SK-N-SH (cell line): ENCODE measurements at regions not wholly inside any gene's neighbourhood (a gene's known extent, or its start where the extent isn't known, plus 50 kb on each side); places are given as distances from the start of the nearest gene placed in this dataset.

ENCODE experiments used
- CTCF ChIA-PET: fragments of 300-600, 350-600 bp; formaldehyde crosslinking; extraction: SDS; loops from one replicate; lab custom pipeline; 2021; lab: Yijun Ruan, JAX
- POLR2A ChIA-PET: fragments of 350-600 bp; sonication (Branson Sonifier 250); formaldehyde crosslinking; extraction: SDS; loops from one replicate; lab custom pipeline; 2020; ENCODE audit warnings: antibody characterized with exemption, inconsistent platforms; lab: Yijun Ruan, JAX
- DNase-seq: peaks from one replicate; pipeline ENCODE4 v3.0.0; 2012
- H2AFZ ChIP-seq: fragments of 200-600 bp; sonication (generic); 2 replicates; pipeline ENCODE4 v1.8.1; 2016; ENCODE audit warnings: antibody characterized with exemption, mild to moderate bottlenecking, low read depth
- H3F3A ChIP-seq: fragments of 200-600 bp; sonication (generic); replicated peaks from 2 replicates; pipeline ENCODE3; 2016; ENCODE audit warnings: antibody characterized with exemption, mild to moderate bottlenecking; ENCODE audit not compliant: insufficient read depth
- H3K27ac ChIP-seq, 2 experiments: fragments of 200-500 bp in 1 of 2; fragments of 200-600 bp in 1 of 2; sonication (Bioruptor generic) in 1 of 2; sonication (generic), shearing (Covaris generic) in 1 of 2; 2 replicates each; pipeline versions ENCODE4 v1.5.1 to v1.6.1; 2014 to 2016; ENCODE audit warnings: low read depth in 2 of 2, inconsistent platforms in 1 of 2, low read length in 1 of 2, mild to moderate bottlenecking in 1 of 2, mixed read lengths in 1 of 2
- H3K27me3 ChIP-seq: fragments of 200-600 bp; sonication (generic), shearing (Covaris generic); 2 replicates; pipeline ENCODE4 v1.6.1; 2016; ENCODE audit warnings: mixed run types; ENCODE audit not compliant: insufficient read depth
- H3K36me3 ChIP-seq, 2 experiments: fragments of 200-500 bp in 1 of 2; fragments of 200-600 bp in 1 of 2; sonication (Bioruptor generic) in 1 of 2; sonication (generic) in 1 of 2; replicated peaks in 1 of 2; 2 replicates each; pipeline versions ENCODE3 to v1.5.1; 2014 to 2016; ENCODE audit warnings: low read length in 1 of 2, mild to moderate bottlenecking in 1 of 2; ENCODE audit not compliant: insufficient read depth in 2 of 2, control insufficient read depth in 1 of 2
- H3K4me1 ChIP-seq, 2 experiments: fragments of 200-500 bp in 1 of 2; fragments of 200-600 bp in 1 of 2; sonication (Bioruptor generic) in 1 of 2; sonication (generic), shearing (Covaris generic) in 1 of 2; 2 replicates each; pipeline versions ENCODE4 v1.5.1 to v1.6.1; 2014 to 2016; ENCODE audit warnings: low read depth in 1 of 2, low read length in 1 of 2, mixed run types in 1 of 2; ENCODE audit not compliant: insufficient read depth in 2 of 2, control insufficient read depth in 1 of 2
- H3K4me2 ChIP-seq: fragments of 200-600 bp; sonication (generic), shearing (Covaris generic); 2 replicates; pipeline ENCODE4 v1.6.1; 2017; ENCODE audit warnings: mixed run types
- H3K4me3 ChIP-seq, 2 experiments: fragments of 200-500 bp in 1 of 2; fragments of 200-600 bp in 1 of 2; sonication (Bioruptor generic) in 1 of 2; sonication (generic), shearing (Covaris generic) in 1 of 2; 2 replicates each; pipeline versions ENCODE4 v1.5.1 to v1.8.1; 2014 to 2016; ENCODE audit warnings: low read depth in 2 of 2, inconsistent platforms in 1 of 2, low read length in 1 of 2, mild to moderate bottlenecking in 1 of 2, mixed read lengths in 1 of 2, moderate library complexity in 1 of 2
- H3K79me2 ChIP-seq: fragments of 200-600 bp; sonication (generic); 2 replicates; pipeline ENCODE4 v1.8.1; 2017; ENCODE audit warnings: mild to moderate bottlenecking; ENCODE audit not compliant: insufficient read depth
- H3K9ac ChIP-seq: fragments of 200-600 bp; sonication (generic); 2 replicates; pipeline ENCODE4 v1.6.1; 2017; ENCODE audit warnings: mixed run types
- H3K9me2 ChIP-seq: fragments of 200-600 bp; sonication (generic); 2 replicates; pipeline ENCODE4 v1.6.1; 2017; ENCODE audit warnings: mixed run types
- H3K9me3 ChIP-seq: fragments of 200-600 bp; sonication (generic); 2 replicates; pipeline ENCODE4 v1.6.1; 2017; ENCODE audit warnings: mixed run types, mild to moderate bottlenecking, moderate library complexity
- H4K20me1 ChIP-seq: fragments of 200-600 bp; sonication (generic); 2 replicates; pipeline ENCODE4 v1.6.1; 2017; ENCODE audit warnings: mild to moderate bottlenecking, mixed run types; ENCODE audit not compliant: insufficient read depth
- CHD2 ChIP-seq: fragments of 150-350 bp; IDR thresholded peaks from 2 replicates; pipeline ENCODE4 v1.6.1; 2018; ENCODE audit warnings: low read length; ENCODE audit not compliant: partially characterized antibody
- ELF1 ChIP-seq: IDR thresholded peaks from 2 replicates; pipeline ENCODE4 v1.4.0; 2012
- EP300 ChIP-seq, 2 experiments: IDR thresholded peaks; 2 replicates each; pipeline versions ENCODE4 v1.4.0 to v1.6.1; 2012; ENCODE audit warnings: borderline replicate concordance in 1 of 2, low read depth in 1 of 2, low read length in 1 of 2
- EZH2phosphoT487 ChIP-seq: fragments of 200-600 bp; sonication (generic); IDR thresholded peaks from 2 replicates; pipeline ENCODE4 v1.6.1; 2017; ENCODE audit warnings: low read depth, mixed run types, mild to moderate bottlenecking, antibody characterized with exemption, moderate library complexity, borderline replicate concordance
- FOXJ3 ChIP-seq: sonication (generic); formaldehyde crosslinking; IDR thresholded peaks from 2 replicates; pipeline ENCODE4 v1.5.1; 2020; ENCODE audit warnings: mild to moderate bottlenecking, missing genetic modification reagents
- MEF2A ChIP-seq: IDR thresholded peaks from 2 replicates; pipeline ENCODE4 v1.4.0; 2012; ENCODE audit warnings: low read depth, borderline replicate concordance
- PBX3 ChIP-seq: IDR thresholded peaks from 2 replicates; pipeline ENCODE4; 2012
- RCOR1 ChIP-seq: fragments of 150-350 bp; IDR thresholded peaks from 2 replicates; pipeline ENCODE4 v1.6.1; 2017; ENCODE audit warnings: antibody characterized with exemption, low read length
- REST ChIP-seq: IDR thresholded peaks from 2 replicates; pipeline ENCODE4 v1.6.1; 2012; ENCODE audit warnings: mild to moderate bottlenecking, low read depth, low read length, moderate library complexity
- RFX5 ChIP-seq: IDR thresholded peaks from 2 replicates; pipeline ENCODE4 v1.6.1; 2012; ENCODE audit warnings: mild to moderate bottlenecking, improper control_type of control experiment, low read length
- RXRA ChIP-seq: IDR thresholded peaks from 2 replicates; pipeline ENCODE4 v1.4.0; 2012; ENCODE audit warnings: low read depth, mild to moderate bottlenecking, borderline replicate concordance
- SMC3 ChIP-seq: IDR thresholded peaks from 2 replicates; pipeline ENCODE4 v1.6.1; 2012; ENCODE audit warnings: low read depth, low read length, improper control_type of control experiment
- TAF1 ChIP-seq: IDR thresholded peaks from 2 replicates; pipeline ENCODE4 v1.6.1; 2012; ENCODE audit warnings: low read depth, mild to moderate bottlenecking, low read length, moderate library complexity, borderline replicate concordance
- TCF12 ChIP-seq: IDR thresholded peaks from 2 replicates; pipeline ENCODE4 v1.4.0; 2012
- TEAD4 ChIP-seq: IDR thresholded peaks from 2 replicates; pipeline ENCODE4 v1.4.0; 2012; ENCODE audit warnings: mild to moderate bottlenecking, borderline replicate concordance; ENCODE audit not compliant: insufficient read depth
- WGBS: methylation state at CpG from one replicate; pipeline ENCODE4 v1.1.6; 2017; ENCODE audit warnings: low lambda C conversion rate; 5-methylcytosine and 5-hydroxymethylcytosine counted together

GRCh38 chr3:73137736-73138403 is 76.4 kb downstream of the EBLN2 start (continued):
- TF ChIP-seq SMC3 (no peak; the same call in 1 of the 2 replicates), EZH2phosphoT487 (no peak)

- H3K27ac ChIP-seq, result no peak overlapping the region
- H3K9ac ChIP-seq, result no peak overlapping the region
- no peaks in the 10 kb centered on the region for H3K79me2 ChIP-seq
- no peak for TF ChIP-seq CHD2
- TF ChIP-seq RCOR1, result no peak
- no peak for TF ChIP-seq MEF2A
- no peak for TF ChIP-seq TAF1
- no peak for TF ChIP-seq EP300 (IDR thresholded peaks at IDR 0.05; ENCODE audit: borderline replicate concordance in 1 of 2, low read depth in 1 of 2, low read length in 1 of 2)
- TF ChIP-seq FOXJ3 (CRISPR knock-in tag), result no peak
- no peak for TF ChIP-seq ELF1
- TF ChIP-seq REST, result no peak
- no peak for TF ChIP-seq TEAD4
- no peak for TF ChIP-seq SMC3
- no peak for TF ChIP-seq RFX5
- no peak for TF ChIP-seq TCF12
- TF ChIP-seq RXRA, result no peak
- TF ChIP-seq PBX3, result no peak
- POLR2A ChIA-PET, result interaction anchor here (0.6 kb wide), 1 partner anchor 199 kb away, joined by 5 read pairs; no protein-coding TSS in a partner anchor
- CTCF ChIA-PET, result interaction anchor here (1.5 kb wide), 1 partner anchor 51 kb away, joined by 3 read pairs; no protein-coding TSS in a partner anchor
- no peaks in the 10 kb centered on the region for H3K9me3 ChIP-seq
- H3K4me3 ChIP-seq, result no peak overlapping the region
- H2AFZ ChIP-seq, result no peak overlapping the region
- no peak overlapping the region for H3K4me2 ChIP-seq
- peaks cover 0 to 19% of the 10 kb centered on the region in 2 experiments; a peak in 2 of 4 replicates for H3K4me1 ChIP-seq
- H3F3A ChIP-seq, result no peaks in the 10 kb centered on the region
- DNase-seq, result no peak
- H3K27me3 ChIP-seq, result no peaks in the 10 kb centered on the region; the same call in 1 of the 2 replicates
- 68% methylated on average over 7 of the region's 7 CpGs for WGBS
- no peaks in the 10 kb centered on the region for H4K20me1 ChIP-seq
- H3K9me2 ChIP-seq, result no peaks in the 10 kb centered on the region
- H3K36me3 ChIP-seq, result no peaks in the 10 kb centered on the region
Measured at GRCh38 chr3:73140772-73141442, 79.4 kb downstream of the EBLN2 start.
